ENCODE measurements at regions not wholly inside any gene's neighbourhood (a gene's known extent, or its start where the extent isn't known, plus 50 kb on each side); places are given as distances from the start of the nearest gene placed in this dataset.

DNA sequence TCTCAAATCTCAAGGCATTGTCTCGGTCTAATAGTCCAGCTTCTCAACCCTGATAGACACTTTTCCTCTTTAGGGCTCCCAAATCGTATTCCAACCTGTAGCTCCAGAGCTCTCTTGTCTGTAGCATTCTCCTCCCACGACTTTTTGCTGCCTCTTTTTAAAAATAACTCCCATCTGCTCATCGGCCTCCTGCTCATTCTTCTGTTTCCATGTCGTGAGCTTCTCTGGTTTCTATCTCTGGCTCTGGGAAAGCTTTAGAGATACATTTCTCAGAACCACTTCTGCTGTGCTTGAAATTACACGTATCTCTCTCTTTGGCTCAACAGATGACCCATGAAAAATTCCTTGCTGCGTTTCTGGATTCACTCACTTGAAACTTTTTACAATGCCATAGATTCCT, 609.6 kb upstream of the C16orf82 start (continued):
- no peak for TF ChIP-seq E4F1 (IDR thresholded peaks at IDR 0.05; ENCODE audit: borderline replicate concordance, partially characterized antibody)
- TF ChIP-seq JUNB (IDR thresholded peaks at IDR 0.05): no peak
- TF ChIP-seq LARP7 (IDR thresholded peaks at IDR 0.05): no peak
- TF ChIP-seq ZNF207 (IDR thresholded peaks at IDR 0.05; ENCODE audit: borderline replicate concordance): no peak
- no peak for TF ChIP-seq ZNF622 (IDR thresholded peaks at IDR 0.05)
- no peak for TF ChIP-seq ATF7 (IDR thresholded peaks at IDR 0.05; ENCODE audit: low read depth)
- no peak for TF ChIP-seq KLF5 (IDR thresholded peaks at IDR 0.05; ENCODE audit: partially characterized antibody)
- no peak for TF ChIP-seq RB1 (IDR thresholded peaks at IDR 0.05; ENCODE audit: borderline replicate concordance)
- no peak for TF ChIP-seq ZBED1 (IDR thresholded peaks at IDR 0.05; ENCODE audit: borderline replicate concordance)
- TF ChIP-seq, protein P1, sequence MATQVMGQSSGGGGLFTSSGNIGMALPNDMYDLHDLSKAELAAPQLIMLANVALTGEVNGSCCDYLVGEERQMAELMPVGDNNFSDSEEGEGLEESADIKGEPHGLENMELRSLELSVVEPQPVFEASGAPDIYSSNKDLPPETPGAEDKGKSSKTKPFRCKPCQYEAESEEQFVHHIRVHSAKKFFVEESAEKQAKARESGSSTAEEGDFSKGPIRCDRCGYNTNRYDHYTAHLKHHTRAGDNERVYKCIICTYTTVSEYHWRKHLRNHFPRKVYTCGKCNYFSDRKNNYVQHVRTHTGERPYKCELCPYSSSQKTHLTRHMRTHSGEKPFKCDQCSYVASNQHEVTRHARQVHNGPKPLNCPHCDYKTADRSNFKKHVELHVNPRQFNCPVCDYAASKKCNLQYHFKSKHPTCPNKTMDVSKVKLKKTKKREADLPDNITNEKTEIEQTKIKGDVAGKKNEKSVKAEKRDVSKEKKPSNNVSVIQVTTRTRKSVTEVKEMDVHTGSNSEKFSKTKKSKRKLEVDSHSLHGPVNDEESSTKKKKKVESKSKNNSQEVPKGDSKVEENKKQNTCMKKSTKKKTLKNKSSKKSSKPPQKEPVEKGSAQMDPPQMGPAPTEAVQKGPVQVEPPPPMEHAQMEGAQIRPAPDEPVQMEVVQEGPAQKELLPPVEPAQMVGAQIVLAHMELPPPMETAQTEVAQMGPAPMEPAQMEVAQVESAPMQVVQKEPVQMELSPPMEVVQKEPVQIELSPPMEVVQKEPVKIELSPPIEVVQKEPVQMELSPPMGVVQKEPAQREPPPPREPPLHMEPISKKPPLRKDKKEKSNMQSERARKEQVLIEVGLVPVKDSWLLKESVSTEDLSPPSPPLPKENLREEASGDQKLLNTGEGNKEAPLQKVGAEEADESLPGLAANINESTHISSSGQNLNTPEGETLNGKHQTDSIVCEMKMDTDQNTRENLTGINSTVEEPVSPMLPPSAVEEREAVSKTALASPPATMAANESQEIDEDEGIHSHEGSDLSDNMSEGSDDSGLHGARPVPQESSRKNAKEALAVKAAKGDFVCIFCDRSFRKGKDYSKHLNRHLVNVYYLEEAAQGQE (IDR thresholded peaks at IDR 0.05; ENCODE audit: low read depth, low read length): no peak
- TF ChIP-seq PML (IDR thresholded peaks at IDR 0.05; ENCODE audit: low read length): no peak
- no peak for TF ChIP-seq TAF1 (IDR thresholded peaks at IDR 0.05; ENCODE audit: borderline replicate concordance, low read depth, low read length)

Data from GM12878 (cell line).